MG63 (cell line): ENCODE measurements at regions not wholly inside any gene's neighbourhood (a gene's known extent, or its start where the extent isn't known, plus 50 kb on each side); places are given as distances from the start of the nearest gene placed in this dataset.

Source experiments
- DNase-seq: peaks from one replicate; pipeline ENCODE4 v3.0.0-alpha.2; 2020
- H3K27me3 ChIP-seq: fragments of 250-450 bp; sonication (Bioruptor Pico); 2 replicates; pipeline ENCODE4 v1.5.1; 2020; ENCODE audit warnings: mild to moderate bottlenecking, moderate library complexity
- H3K36me3 ChIP-seq: fragments of 250-450 bp; sonication (Bioruptor Pico); 2 replicates; pipeline ENCODE4 v1.5.1; 2020; ENCODE audit warnings: mild to moderate bottlenecking, moderate library complexity
- H3K4me3 ChIP-seq: fragments of 250-450 bp; sonication (Bioruptor Pico); 2 replicates; pipeline ENCODE4 v1.5.1; 2020; ENCODE audit warnings: mild to moderate bottlenecking, moderate library complexity
- H3K9me3 ChIP-seq: fragments of 250-450 bp; sonication (Bioruptor Pico); 2 replicates; pipeline ENCODE4 v1.5.1; 2020; ENCODE audit warnings: mild to moderate bottlenecking, moderate library complexity

- no peaks in the 10 kb centered on the region for H3K36me3 ChIP-seq
- H3K27me3 ChIP-seq, result no peaks in the 10 kb centered on the region
- H3K9me3 ChIP-seq, result no peaks in the 10 kb centered on the region
- no peak overlapping the region for H3K4me3 ChIP-seq
- no peak for DNase-seq
These were observed 94.2 kb upstream of the SLC2A1 start for GRCh38 chr1:43052786-43053439.

DNA sequence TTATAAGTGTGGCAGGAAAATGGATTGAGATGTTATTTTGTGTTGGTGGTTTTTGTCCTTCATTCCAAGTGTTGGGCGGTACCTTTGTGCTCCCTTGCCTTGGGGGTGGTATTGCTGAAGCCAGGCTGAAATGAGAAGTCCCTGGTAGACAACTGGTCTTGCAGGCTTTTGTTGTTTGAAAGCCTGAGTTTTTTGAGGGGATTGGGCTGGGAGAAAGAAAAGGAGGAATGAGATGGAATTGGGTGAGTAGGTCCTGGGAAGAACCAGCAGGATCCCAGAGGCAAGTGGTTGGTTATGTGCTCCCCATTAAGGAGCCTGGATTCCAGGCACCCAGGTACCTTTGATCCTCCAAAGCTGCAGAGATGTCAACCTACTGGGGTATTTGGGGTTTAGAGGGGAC is 93.7 kb upstream of the SLC2A1 start:
- Histone ChIP-seq H3K36me3 (no peaks in the 10 kb centered on the region), H3K27me3 (no peaks in the 10 kb centered on the region), H3K9me3 (no peaks in the 10 kb centered on the region), H3K4me3 (no peak overlapping the region)
- no peak for DNase-seq

DNA sequence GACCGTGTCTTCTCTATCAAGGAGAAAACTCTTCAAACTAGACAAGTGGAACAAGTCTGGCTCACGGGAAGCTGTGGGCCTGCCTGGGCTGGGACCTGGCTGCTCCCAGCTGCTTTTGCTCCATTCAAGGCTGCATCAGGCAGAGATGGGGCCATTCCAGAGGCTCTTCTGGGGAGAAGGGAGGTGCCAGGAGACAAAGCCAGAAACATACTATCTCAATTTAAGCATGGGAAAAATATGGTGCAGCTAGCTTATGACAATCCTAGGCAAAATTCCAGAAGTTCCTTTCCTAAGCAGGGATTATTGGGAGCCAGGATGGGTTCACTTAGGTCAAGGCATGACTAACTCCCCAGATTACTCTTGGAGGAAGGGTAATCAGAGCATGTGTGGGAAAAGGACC is 90.8 kb upstream of the SLC2A1 start:
- peak; percentile 54 for DNase-seq
- H3K36me3 ChIP-seq, result no peaks in the 10 kb centered on the region
- no peak overlapping the region for H3K4me3 ChIP-seq
- no peaks in the 10 kb centered on the region for H3K9me3 ChIP-seq
- H3K27me3 ChIP-seq, result no peaks in the 10 kb centered on the region

GRCh38 chr1:43048601-43049011 is 89.9 kb upstream of the SLC2A1 start:
- no peaks in the 10 kb centered on the region for H3K27me3 ChIP-seq
- peak; percentile 90 for DNase-seq
- H3K9me3 ChIP-seq, result no peaks in the 10 kb centered on the region
- no peaks in the 10 kb centered on the region for H3K36me3 ChIP-seq
- H3K4me3 ChIP-seq, result no peak overlapping the region

GRCh38 chr1:43047135-43047534 is 88.5 kb upstream of the SLC2A1 start:
- no peaks in the 10 kb centered on the region for H3K9me3 ChIP-seq
- H3K27me3 ChIP-seq, result no peaks in the 10 kb centered on the region
- DNase-seq, result no peak
- H3K4me3 ChIP-seq, result no peak overlapping the region
- H3K36me3 ChIP-seq, result no peaks in the 10 kb centered on the region

DNA sequence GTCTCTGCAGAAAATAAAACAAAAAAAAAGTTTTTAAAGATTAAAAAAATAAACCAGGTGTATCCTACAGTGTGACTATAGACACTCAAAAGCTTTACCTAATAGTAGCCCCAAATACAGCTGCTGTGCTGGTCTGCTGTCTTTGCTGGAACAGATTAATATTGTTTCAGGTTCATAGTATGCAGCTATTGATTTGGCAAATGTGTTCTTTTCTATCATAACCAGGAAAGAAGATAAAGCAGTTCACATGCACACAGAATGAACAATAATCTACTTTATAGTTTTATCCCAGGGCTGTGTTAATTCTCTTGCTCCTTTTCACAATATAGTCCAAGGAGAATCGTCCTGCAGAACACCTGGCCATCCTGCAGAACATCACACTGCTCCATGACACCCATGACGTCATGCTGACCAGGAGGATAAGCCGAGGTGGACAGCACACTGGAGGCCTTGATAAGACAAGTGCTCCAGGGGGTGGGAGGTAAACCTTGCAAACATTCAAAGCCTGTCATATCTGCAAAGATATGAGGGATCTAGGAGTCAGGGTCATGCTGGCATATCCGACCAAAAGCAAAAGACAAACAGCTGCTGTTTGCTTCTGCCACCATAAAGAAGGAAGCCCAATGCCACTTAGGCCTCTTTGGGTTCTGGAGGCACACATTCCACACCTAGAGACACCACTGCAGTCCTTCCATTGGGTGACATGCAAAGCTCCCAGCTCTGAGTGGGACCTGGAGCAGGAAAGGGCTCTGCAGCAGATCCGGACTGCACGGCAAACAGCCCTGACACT is 86.1 kb upstream of the SLC2A1 start:
- no peak for DNase-seq
- Histone ChIP-seq H3K27me3 (no peaks in the 10 kb centered on the region), H3K4me3 (no peak overlapping the region), H3K9me3 (no peaks in the 10 kb centered on the region), H3K36me3 (no peaks in the 10 kb centered on the region)

- DNase-seq, result no peak
- H3K4me3 ChIP-seq, result no peak overlapping the region
- no peaks in the 10 kb centered on the region for H3K9me3 ChIP-seq
- H3K36me3 ChIP-seq, result no peaks in the 10 kb centered on the region
- no peaks in the 10 kb centered on the region for H3K27me3 ChIP-seq
These were observed 85.0 kb upstream of the SLC2A1 start for GRCh38 chr1:43043695-43044094.

- no peaks in the 10 kb centered on the region for H3K36me3 ChIP-seq
- no peak for DNase-seq
- no peaks in the 10 kb centered on the region for H3K27me3 ChIP-seq
- H3K9me3 ChIP-seq, result no peaks in the 10 kb centered on the region
- H3K4me3 ChIP-seq, result no peak overlapping the region
These were observed 84.2 kb upstream of the SLC2A1 start for GRCh38 chr1:43042773-43043457.

- H3K36me3 ChIP-seq, result no peaks in the 10 kb centered on the region
- no peak overlapping the region for H3K4me3 ChIP-seq
- no peaks in the 10 kb centered on the region for H3K27me3 ChIP-seq
- H3K9me3 ChIP-seq, result no peaks in the 10 kb centered on the region
- no peak for DNase-seq
These were observed 83.5 kb upstream of the SLC2A1 start for GRCh38 chr1:43042127-43042526.

- Histone ChIP-seq H3K9me3 (no peaks in the 10 kb centered on the region), H3K36me3 (no peaks in the 10 kb centered on the region), H3K27me3 (no peaks in the 10 kb centered on the region), H3K4me3 (no peak overlapping the region)
- no peak for DNase-seq
These were observed 82.9 kb upstream of the SLC2A1 start for GRCh38 chr1:43041591-43041990.

- DNase-seq, result no peak
- Histone ChIP-seq H3K36me3 (no peaks in the 10 kb centered on the region), H3K27me3 (no peaks in the 10 kb centered on the region), H3K4me3 (no peak overlapping the region), H3K9me3 (no peaks in the 10 kb centered on the region)
These were observed 80.8 kb upstream of the SLC2A1 start for GRCh38 chr1:43039228-43040055.

DNA sequence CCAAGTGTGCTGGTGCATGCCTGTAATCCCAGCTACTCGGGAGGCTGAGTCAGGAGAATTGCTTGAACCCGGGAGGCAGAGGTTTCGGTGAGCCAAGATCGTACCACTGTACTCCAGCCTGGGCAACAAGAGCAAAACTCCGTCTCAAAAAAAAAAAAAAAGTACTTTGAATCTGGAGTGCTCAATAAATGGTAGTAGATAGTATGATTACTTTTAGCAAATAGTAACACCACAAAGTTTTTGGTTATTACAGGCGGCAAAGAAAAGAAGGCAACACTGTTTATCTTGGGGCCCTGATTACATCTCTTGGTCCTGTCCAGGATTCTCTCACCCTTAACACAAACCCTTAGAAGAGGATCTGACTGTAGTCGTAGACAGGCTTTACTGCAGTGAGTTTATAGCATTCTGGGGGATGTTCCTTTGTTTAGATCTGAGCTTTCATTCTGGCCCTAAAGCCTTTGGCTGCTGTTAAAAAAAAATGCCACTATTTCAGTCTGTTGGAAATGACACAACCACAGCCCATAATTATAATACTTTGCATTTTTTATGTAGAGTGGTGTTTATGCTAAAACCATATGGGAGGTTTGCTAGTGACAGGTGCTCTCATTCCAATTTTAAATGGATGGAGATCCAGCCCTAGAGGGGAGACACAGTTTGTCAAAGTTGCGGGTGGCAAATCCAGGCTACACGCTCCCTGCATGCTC is 79.7 kb upstream of the SLC2A1 start:
- Histone ChIP-seq H3K27me3 (no peaks in the 10 kb centered on the region), H3K9me3 (no peaks in the 10 kb centered on the region), H3K4me3 (no peak overlapping the region), H3K36me3 (no peaks in the 10 kb centered on the region)
- DNase-seq, result no peak

GRCh38 chr1:43037466-43037865 is 78.8 kb upstream of the SLC2A1 start:
- no peak overlapping the region for H3K4me3 ChIP-seq
- DNase-seq, result no peak
- H3K27me3 ChIP-seq, result no peaks in the 10 kb centered on the region
- H3K9me3 ChIP-seq, result no peaks in the 10 kb centered on the region
- no peaks in the 10 kb centered on the region for H3K36me3 ChIP-seq

DNA sequence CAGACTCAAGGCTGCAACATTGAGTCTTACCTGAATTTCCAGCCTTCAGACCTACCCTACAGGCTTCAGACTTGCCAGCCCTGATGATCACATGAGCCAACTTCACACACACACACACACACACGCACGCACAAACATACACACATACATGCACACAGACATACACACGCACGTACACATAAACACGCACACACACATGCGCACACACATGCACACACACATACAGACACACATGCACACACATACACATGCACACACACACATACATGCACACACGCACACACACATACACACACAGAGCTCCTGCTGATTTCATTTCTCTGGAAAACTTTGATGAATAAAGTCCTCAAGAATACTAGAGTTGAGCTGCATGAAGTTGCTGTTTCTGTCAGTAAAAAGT is 78.3 kb upstream of the SLC2A1 start:
- DNase-seq, result no peak
- Histone ChIP-seq H3K9me3 (no peaks in the 10 kb centered on the region), H3K4me3 (no peak overlapping the region), H3K27me3 (no peaks in the 10 kb centered on the region), H3K36me3 (no peaks in the 10 kb centered on the region)

DNA sequence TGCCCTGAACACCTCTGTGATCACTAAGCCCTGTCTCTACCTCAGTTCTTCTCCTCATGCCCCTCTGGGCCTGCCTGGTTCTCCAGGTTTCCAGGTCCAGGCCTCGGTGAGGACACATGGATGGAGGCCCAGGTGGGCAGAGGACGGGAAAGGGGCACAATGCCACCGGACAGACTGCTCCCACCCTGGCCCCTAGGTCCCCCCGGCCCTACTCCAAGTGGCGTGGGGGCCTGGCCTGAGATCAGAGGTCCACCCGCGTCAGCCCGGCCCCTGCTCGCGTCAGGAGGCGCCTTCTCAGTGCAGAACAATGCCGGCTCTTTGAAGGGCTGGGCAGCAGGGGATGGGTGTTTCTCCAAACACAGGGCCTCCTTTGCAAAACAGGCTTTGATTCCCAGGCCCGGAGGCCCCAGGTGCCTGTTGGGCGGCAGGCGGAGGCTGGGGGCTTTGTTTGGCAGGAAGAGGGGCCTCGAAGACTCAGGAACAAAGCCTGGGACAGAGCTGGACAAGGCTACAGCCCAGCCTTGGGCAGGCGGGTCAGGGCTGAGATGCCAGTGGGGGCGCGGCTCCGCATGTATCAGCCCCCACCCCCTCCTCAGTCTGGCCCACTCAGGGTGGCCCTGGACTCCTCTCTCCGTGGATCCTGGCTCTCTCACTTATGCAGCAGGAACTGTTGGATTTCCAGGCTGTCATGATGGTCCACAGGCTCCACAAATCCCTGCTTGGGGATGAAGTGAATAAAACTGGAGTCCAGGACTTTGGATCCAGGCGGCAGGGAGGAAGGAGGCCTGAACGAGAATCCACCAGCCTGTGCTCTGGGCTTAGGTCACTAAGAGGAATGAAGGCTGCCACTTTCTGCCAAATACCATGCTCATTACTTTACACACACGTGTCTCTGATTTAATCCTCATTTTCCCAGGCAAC is 77.4 kb upstream of the SLC2A1 start:
- peak; percentile 43 for DNase-seq
- H3K36me3 ChIP-seq, result no peaks in the 10 kb centered on the region
- no peaks in the 10 kb centered on the region for H3K27me3 ChIP-seq
- no peaks in the 10 kb centered on the region for H3K9me3 ChIP-seq
- H3K4me3 ChIP-seq, result no peak overlapping the region
